Inflammatory macrophage (primary cell): ENCODE measurements at regions not wholly inside any gene's neighbourhood (a gene's known extent, or its start where the extent isn't known, plus 50 kb on each side); places are given as distances from the start of the nearest gene placed in this dataset.
"Not testable (repeated sequence)": the region's sequence is repeated elsewhere in the genome, so short reads cannot be mapped to it uniquely, and the experiment has no call there.

Source experiments
- DNase-seq, 2 donors: peaks; one replicate each; pipeline ENCODE4 v3.0.0-alpha.2; 2020 to 2022

GRCh38 chr1:209086486-209087192 is 496.9 kb upstream of the CAMK1G start:
- DNase-seq: no peak

DNA sequence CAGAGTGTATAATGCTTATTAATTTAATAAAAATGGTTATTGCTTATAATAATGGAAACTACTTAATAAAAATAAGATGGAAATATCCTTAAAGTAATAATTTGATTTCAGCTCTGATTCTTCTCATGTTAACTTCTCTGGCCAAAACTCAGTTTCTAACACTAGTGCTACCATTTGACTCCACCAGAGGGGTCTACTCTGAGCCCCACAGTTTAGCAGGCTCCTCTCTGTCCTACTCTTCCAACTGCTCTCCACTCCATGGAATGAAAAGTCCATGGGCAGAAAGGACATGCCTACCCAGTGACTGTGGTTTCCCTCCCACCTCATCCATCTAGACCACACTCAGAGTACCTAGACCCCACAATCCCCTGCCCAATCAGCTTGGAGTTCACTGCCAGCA is 489.1 kb upstream of the CAMK1G start:
- DNase-seq: no peak

GRCh38 chr1:209095627-209096595 is 487.6 kb upstream of the CAMK1G start:
- no peak for DNase-seq

- DNase-seq: no peak
These were observed 483.1 kb upstream of the CAMK1G start for GRCh38 chr1:209100460-209100859.

- no peak for DNase-seq
These were observed 482.4 kb upstream of the CAMK1G start for GRCh38 chr1:209101106-209101505.

- no peak for DNase-seq
These were observed 481.4 kb upstream of the CAMK1G start for GRCh38 chr1:209102120-209102519.

DNA sequence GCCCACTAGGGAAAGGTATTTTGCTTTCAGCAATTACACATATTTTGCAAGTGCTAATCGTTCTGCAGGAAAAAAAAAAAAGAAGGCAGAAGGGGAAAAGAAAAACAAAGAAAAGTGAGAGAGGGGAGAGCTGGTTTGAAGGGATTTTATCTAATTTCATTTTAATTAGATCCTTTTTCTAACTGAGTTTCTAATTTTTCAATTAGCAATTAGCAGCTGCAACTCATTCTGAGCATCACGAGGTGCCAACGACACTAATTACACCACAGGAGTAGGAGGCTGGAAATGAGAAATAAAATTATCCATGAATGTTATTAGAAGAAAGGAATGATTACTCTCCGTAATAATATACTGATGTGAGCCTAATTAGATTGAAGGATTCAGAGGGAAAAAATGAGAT is 481.0 kb upstream of the CAMK1G start:
- no peak for DNase-seq

DNA sequence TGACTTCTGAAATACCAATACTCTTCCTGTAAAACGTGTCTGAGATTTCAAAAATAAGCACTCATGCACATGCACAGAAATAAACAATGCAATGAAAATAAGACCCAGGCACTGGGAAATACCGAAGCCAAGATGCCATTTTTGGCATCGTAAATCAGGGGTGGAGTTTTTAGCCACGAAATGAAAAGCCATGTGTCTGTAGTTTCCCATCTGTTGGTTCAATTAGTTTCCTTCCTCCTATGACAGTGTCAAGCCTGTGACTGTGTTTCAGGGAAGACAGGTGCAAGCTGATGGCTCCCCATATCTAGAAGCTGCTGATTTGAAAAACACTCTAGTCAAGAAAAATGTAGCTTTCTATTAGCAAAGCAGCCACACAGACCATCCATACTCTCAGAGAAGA is 480.4 kb upstream of the CAMK1G start:
- no peak for DNase-seq

DNA sequence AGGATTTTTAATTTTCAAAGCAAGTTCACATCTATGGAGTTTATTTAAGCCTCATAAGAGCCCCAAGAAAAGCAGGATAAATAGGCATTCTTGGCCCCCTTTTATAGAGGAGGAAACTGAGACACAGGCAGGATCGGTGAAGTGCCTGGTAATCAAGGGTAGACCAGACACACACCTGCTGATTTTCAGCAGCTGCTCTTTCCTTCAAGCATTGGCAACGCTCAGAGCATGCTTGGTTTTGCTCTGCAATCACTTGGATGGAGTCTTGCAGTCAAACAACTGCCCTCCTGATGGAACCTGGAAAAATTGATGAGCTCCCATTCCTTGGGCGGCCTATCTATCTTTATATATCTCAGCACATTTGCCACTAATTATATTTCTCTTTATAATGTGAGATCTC is 478.9 kb upstream of the CAMK1G start:
- DNase-seq: no peak

DNA sequence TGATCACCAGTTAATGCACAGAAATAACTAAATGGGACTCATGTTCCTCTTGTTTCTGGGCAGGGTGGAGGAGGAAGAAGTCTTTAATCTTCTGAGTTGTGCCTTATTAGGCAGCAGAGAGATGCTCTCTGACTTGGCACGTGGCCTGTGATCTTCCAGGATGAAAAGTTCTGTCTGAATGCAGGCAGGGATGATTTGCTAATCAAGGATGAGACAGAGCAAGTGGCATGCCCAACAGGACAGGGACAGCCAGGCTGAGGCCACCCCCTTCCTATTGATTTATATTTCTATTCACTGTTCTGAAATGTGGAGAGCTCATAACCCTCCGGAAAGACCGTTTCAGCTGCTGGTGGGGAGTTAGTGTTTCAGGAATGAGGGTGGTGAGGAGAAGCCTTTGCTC is 477.8 kb upstream of the CAMK1G start:
- no peak for DNase-seq

- DNase-seq: no peak
These were observed 477.2 kb upstream of the CAMK1G start for GRCh38 chr1:209106237-209106741.

DNA sequence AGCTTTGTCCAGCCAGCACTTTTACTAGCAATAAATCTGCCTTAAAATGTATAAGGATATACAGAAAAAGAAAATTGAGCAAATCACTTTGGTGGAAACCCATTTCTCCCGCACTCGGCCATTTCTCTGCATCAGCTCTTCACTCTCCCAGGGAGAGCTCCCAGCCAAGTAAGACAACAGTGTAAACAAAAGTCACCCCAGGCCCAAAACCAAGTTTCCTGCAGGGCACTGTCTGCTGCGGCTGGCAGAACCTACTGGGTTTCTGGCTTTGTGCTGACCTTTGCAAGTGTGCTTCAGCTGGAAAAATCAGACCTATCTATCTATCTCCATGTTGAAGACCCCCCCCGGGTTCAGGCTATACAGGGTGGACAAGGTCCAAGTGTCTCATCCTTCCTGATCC is 476.7 kb upstream of the CAMK1G start:
- no peak for DNase-seq

- no peak for DNase-seq
These were observed 476.0 kb upstream of the CAMK1G start for GRCh38 chr1:209107535-209107934.

- DNase-seq: no peak
These were observed 474.3 kb upstream of the CAMK1G start for GRCh38 chr1:209109001-209109785.

DNA sequence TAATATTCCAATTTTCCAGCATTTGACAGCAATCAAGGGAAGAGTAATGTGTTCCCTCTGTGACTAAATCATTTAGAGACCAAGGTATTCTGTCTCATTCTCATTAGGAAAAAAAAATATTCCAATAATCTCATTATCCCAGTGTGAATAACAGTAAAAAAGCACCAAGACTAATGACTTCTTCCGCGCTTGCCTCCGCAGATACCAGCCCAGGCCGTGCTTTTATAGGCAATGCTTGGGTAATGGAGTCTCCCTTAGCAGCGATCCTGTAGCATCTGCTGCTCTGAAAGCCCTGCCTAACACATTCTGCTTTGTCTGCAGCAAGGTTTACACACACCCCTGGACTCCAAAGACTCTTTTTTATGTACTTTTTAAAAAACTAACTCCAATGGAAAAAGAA is 470.0 kb upstream of the CAMK1G start:
- DNase-seq: no peak

DNA sequence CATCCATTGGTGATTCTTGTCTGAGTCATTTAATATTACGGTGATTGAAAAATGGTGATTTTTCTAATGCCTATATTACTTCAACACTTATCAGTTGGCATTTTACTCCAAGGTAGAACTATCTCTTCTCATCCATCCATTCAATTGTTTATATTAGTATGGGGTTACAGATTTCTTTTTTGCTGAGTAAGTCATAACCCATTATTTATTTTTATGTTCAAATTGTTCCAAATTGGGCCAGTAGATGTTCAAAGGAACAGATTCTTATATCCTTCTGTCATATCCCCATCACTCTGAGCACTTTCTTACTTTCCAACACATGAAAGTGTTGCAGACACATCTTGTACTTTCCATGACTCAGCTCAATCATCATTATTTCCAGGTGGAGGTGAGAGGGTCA is 466.8 kb upstream of the CAMK1G start:
- no peak for DNase-seq

GRCh38 chr1:209123601-209124000 is 459.9 kb upstream of the CAMK1G start:
- DNase-seq: no peak

- not testable (repeated sequence) for DNase-seq
These were observed 454.4 kb upstream of the CAMK1G start for GRCh38 chr1:209129091-209129490.

- no peak for DNase-seq
These were observed 452.6 kb upstream of the CAMK1G start for GRCh38 chr1:209130886-209131285.

DNA sequence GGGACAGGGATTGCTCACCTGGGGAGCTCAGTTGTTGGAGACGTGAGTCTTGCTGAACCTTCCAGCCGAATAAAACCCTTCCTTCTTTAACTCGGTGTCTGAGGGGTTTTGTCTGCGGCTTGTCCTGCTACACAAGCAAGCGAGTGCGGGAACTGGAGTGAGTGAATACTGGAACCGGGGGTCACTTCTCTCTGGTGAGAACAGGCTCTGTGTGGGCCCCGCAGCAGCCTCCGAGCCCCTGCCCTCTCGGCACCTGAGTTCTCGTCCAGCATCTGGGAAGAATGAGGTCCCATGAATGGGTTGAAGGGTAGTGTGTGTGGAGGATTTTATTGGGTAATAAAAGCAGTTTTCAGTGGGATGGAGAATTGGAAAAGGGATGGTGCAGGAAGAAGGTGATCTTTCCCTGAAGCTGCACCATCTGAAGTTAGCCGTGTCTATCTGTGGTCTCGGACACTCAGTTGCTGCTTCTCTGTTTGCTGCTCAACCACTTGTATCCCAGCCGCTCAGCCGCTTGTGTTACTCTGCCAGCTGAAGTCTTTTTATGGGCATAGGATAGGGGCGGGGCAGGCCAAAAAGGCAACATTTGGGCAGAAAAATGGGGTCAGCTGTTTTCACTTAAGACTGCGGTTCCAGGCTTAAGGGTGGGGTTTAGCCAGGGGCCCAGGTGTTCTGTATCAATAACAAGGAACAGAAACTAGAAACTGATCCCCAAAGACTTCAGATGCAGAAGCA is 450.6 kb upstream of the CAMK1G start:
- DNase-seq: no peak

GRCh38 chr1:209134001-209134400 is 449.5 kb upstream of the CAMK1G start:
- no peak for DNase-seq

GRCh38 chr1:209143916-209144315 is 439.6 kb upstream of the CAMK1G start:
- no peak for DNase-seq
